CD4-positive, alpha-beta T cell treated with Interferon alpha-2 for 1 hour (primary cell): ENCODE measurements at regions not wholly inside any gene's neighbourhood (a gene's known extent, or its start where the extent isn't known, plus 50 kb on each side); places are given as distances from the start of the nearest gene placed in this dataset.

ENCODE experiments used
- DNase-seq, 2 donors: peaks; one replicate each; pipeline ENCODE4 v3.0.0-alpha.2; 2020 to 2022

DNA sequence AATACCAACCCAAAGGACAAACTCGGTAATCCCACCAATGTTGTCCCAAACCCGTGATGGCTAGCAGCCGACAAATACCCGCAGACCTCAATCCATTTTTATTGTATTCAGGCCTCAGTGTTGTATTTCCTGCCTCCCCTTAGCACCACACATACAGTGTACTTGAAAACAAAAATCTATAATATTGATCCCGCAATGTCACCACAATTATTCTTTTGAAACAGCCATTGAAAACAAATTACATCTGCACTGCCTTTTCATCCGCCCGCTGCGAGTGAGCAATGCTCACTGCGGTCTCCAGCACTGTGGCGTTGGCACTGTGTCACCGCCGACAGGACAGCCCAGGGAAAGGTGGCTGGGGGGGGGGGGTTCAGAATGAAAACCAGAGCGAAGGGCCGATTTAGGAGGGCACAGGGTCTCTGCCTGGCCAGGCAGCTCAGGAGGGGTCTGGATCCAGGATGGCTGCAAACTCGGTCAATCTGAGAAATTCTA lies 385.8 kb upstream of the ZNF507 start:
- DNase-seq: no peak

DNA sequence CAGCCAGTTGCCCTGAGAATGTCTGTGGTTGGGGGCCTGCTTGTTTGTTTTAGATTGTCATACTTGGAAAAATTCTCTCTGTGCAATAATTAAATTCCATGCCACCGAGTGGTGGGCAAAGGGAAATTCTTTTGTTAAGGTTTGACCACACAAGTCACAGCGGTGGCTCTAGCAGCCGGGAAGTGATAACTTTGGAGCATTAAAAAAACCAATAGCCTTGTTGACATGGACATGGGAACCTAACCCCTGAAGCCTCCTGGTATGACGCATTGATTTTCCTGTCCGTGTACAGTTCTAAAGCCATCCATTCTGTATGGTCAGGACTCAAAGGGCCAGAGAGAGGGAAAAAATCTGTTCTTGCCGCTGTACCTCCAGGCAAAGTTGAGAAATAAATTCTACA lies 384.9 kb upstream of the ZNF507 start:
- no peak for DNase-seq

DNA sequence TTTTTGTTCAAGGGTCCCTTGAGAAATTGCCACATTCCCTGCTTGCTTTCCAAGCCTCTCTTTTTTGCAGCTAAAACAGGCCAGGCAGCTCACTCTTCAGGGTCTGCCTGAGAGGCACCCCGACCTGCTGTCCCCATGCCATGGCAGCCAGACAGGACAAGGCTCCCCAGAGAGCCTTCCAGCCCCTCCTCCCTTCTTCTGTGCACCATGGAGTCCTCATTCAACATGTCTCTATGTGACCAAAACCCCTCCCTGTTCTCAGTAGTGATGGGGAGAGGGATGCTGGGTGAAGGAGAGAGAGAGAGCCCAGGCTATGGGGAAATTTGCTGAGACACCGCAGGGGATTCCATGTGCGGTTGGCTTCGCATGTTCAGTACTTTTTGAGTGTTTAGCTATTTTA lies 384.2 kb upstream of the ZNF507 start:
- DNase-seq: no peak

DNA sequence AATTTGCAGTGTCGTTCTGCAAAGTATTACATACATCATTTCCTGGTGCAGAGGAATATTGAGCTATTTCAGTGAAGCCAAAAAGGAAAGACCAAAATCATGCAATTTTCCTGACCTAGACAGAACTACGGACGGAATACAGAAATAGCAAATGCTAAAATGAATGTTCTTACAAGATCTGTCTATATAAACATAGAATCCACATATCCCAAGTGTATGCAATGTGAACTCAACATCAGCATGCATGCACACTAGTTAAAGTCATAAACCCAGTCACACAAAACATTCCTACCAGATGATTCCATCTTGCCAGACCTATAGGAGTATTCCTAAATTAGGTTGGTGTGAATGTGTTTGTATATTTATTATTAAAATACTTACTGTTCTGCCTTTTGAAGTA lies 383.7 kb upstream of the ZNF507 start:
- no peak for DNase-seq

DNA sequence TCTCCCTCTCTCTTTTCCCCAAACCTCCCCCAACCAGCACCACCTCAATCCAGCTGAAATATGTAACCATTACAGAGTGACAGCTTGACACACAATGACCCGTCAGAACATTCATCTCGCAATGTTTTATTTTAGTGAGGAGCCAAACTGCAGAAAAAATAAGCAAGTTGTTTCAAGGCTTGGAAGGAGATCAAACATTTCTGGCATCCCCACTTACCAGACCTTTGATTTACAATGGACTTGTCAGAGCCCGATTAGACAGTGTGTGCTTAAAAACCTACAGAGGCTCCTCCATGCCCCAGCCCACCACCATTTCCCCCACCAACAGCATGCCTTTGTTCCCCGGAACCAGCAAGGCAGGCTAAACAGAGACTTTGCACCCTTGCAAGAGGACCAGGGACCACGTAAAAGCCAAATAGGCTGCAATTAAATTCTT lies 382.8 kb upstream of the ZNF507 start:
- no peak for DNase-seq

DNA sequence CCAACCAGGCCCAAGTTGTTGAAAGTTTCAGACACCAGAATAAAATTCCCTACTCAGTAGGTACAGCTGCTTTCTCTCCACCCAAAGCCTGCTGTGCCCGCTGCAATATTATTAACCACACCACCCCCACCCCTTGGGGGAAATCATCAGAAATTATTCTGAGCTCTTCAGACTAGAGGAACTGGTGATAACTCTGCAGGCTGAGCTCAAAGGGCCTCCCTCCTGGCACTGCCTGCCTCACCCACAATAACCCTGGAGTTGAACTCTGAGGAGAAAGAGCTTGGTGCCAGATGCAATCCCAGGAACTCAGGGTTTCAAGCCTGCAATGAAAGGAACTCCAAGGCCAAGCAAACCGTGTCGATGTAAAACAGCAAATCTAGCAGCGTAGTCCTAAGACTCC lies 381.7 kb upstream of the ZNF507 start:
- no peak for DNase-seq

DNA sequence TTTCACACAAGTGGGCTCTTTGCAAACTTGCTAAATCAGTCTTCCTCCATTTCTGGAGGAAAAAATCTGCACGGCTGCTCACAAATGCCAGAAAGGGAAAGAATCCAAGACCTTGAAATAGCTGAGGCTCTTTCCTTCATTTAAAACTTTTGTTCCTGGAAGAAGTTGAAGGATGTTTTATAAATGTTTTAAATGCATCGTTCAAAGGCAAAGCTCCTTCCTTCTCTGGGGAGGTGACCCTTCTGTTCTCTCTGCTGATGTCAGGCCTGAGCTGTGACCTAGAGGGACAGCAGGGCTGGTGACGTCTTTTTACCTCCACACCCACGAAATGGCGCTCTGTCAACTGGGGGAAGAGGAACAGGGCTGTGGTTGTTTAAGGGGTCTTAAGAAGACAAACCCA lies 376.4 kb upstream of the ZNF507 start:
- no peak for DNase-seq

DNA sequence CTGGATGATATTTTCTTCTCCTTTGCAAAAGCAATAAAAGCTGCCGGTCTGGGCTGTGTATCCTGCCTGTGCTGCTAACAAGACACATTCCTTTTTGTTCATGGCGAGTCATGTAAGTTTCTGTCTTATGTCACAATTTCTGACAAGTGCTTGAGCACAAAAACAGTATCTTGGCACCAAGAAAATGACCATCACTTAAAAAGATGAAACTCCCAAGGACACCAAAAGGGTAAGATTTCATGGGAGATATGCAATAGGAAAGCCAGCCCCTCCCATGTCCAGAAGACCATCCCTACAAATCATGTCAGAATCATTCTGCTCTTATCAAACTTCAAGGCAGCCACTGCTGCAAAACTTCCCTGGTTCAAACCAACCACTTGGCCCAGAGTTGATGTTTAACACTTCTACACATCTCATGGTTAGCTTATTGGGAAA lies 375.4 kb upstream of the ZNF507 start:
- DNase-seq: no peak

DNA sequence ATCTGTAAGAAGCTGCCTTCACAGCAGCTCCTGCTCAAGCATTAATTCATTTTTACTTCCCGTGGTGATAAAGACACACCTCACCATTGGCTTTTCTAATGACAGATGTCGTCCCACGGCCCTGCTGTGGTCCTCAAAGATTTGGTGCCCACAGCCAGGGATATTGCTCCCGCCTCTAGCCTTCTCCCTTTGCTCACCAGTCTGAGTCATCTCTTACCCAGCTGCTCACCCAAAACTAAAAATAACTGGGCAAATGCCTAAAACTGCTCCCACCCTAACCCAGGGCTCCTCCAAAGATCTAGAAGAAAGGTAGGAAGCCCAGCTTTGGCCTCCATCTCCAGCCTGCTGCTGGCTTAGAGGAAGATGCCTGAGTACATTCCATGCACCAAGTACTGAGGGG lies 371.1 kb upstream of the ZNF507 start:
- no peak for DNase-seq

DNA sequence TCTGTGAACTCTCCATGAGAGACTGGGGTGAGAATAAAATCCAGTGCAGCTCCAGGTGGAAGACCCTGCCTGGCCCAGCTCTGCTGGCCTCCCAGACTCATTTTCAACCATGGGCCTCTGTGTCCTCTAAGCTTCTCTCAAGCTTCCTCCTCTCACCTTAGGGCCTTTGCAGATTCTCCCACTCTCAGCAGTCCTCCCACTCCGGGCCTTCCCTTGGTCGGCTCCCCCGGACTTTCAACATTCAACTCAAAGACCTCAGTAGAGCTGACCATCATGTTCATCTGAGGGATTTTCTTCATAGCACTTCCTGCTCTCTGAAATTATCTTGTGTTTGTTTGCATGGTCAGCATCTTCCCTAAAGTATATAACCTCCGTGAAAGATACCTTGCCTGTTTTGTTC lies 370.5 kb upstream of the ZNF507 start:
- no peak for DNase-seq

DNA sequence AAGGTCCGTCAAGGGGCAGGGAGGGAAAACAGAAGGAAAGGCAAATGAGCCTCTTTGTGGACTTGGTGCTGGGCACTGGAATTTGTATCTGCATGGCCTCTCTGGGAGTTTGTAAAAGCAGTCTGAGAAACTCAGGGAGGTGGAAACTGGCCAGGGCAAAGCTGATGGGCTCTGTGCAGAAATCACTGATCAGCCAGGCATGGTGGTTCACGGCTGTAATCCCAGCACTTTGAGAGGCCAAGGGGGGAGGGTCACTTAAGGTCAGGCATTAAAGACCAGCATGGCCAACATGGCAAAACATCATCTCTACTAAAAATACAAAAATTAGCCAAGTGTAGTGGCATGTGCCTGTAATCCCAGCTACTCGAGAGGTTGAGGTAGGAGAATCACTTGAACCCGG lies 369.9 kb upstream of the ZNF507 start:
- no peak for DNase-seq

DNA sequence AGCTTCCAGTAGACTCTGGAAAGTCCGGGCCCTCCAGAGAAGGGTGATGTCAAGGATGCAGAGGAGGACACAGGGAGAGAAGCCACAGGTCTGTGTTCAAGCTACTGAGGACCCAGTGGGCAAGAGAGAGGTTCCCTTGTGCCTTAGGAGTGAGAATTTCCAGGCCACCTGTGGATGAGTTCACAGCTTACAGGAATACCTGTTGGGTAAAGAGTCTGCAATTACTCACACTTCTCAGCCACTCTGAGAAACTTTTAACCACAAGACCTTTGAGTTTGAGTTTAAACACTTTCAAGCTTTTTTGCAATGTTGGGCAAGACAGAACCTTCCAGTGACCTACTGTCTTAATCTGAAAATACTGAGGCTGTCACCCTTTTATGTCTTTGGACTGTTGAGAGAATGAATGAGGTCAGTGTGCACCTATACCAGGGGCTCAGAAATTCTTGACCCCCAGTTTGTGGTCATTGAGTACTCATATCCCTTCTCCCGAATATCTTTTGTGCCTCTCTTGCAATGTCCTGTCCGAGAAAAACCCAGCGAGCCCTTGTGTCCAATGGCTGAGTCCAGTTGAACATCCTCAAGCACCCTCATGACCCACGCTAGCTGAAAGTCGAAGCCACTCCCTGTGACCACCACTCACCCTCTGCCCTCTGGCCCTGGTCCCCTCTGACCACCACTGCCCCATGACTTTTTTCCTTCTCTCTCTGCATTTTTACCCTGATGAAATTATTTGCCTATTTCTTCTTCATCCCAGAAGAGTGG lies 368.5 kb upstream of the ZNF507 start:
- DNase-seq: no peak

DNA sequence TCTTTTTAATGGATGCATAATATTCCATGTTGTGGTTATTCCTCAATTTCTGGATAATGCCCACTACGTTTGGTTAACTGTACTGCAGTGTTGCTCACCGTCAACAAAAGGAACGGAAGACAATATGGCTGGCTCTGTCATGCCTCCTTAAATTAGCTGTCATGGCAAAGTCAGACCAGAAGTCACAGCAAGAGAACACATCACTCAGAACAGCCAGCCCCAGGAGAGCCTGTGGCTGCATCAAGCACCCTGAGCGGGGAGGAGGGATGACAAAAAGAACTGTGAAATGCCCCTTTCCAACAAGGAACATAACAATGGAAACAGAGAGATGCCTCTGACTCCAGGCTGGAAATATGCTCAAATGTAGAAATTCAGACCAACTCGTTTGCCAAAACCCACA lies 366.0 kb upstream of the ZNF507 start:
- no peak for DNase-seq

DNA sequence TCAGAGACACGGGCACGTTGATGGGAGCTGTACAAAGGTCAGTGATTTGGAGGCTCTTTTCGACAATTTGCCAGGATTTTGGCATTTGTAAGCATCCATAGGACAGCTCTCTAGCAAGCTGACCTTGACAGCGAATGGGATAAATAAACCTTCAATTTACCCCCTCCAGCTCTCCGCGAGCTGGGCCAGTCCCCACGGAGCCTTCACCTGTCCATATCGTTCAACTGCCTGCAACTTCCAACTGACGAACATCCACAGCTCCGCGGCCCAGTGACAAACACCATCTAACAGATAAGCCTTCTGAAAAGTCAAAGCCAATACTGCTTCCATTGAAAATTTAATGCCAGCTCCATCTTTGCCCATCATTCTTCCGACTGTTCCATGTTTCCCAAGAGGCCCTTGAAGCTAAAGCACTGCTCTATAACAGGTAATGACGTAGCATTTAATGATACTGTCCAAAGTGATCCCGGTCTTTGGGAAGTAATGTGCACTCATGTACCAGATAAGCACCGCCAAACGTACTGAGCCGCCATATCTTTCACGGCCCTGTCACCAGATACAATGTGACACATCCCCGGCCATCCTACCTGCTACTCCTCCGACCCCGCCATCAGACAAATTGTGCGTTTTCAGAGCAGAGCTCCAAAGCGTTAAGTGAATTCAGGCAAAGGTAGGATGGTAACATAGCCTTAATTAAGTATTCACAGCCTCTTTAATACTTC lies 365.3 kb upstream of the ZNF507 start:
- no peak for DNase-seq

DNA sequence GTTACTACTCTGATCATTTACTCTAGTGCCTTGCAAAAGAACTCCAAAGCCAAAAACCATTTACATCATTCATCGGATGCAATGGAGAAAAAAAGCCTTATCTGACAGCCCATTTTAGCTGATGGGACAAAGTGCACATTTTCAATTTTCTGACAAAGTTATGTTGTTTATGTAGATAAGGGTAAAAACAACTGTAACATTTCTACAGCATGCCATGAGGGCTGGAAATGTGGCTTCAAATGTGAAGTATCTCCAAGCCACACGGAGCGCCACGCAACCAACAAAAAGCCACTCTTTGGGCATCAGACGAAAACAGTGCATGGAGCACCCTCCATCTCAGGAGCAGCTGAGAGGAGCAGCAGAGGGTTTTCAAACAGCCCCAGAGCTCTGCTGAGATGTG lies 364.6 kb upstream of the ZNF507 start:
- no peak for DNase-seq

DNA sequence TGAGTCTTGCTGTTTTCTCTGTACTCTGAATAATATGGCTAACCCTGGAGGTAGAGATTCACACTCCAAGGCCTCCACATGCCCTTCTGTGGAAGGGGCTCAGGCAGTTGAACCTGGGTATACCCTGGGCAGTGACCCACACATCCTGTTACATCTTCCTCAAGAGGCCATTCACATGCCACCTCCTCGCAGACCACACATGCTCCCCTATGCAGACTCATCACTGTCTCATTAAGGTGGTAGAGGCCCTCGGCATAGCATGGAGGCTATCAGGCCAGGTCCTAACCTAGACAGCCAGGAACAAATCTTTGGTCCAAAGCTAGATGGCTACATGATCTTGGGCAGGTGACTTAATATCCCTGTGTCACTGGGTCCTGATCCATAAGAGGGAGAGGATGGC lies 363.9 kb upstream of the ZNF507 start:
- no peak for DNase-seq

DNA sequence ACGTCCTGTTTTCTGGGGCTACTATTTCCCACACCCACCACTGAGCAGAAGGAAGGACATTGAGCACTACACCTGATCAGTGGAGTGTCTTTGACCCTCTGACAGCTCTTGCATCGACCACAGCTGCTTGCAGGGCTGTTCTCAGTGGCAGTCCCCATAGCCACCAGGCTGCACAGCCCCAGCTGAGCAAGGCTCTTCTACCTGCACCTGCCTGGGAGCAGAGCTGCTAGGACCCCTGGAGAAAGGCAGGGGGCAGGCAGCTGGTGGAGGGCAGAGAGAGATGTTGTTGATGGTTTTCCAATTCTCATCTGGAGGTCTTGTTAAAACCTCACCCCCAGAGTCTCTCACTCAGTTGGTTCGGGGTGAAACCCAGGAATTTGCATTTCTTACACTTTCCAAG lies 361.8 kb upstream of the ZNF507 start:
- DNase-seq: no peak

DNA sequence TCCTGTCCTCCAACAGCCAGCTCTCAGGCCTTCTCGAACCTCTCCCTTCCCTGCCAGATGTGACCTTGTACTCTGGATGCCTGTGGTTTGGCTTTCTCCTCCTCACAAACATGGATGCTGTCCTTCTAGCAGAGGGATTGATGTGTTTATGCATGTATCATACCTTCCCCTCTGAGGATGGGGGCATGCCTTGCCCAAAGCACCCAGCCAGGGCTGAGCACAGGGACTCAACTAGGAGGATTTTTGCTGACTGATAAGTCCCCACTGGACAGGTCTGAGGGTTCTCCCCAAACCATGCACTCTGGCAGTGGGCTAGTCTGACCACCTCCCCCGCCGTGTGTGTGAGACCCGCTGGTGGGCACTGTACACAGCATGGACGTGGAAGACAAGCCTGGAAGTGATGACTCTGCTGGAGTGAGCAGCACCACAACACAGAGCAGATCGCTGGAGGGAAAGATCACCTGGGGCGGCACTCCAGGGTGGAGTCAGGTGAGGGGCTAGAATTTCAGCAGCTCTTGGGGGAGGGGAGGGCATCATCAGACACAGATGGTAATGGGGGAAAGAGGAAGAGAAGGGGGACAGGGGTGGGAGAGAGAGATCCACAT lies 360.3 kb upstream of the ZNF507 start:
- DNase-seq: no peak

DNA sequence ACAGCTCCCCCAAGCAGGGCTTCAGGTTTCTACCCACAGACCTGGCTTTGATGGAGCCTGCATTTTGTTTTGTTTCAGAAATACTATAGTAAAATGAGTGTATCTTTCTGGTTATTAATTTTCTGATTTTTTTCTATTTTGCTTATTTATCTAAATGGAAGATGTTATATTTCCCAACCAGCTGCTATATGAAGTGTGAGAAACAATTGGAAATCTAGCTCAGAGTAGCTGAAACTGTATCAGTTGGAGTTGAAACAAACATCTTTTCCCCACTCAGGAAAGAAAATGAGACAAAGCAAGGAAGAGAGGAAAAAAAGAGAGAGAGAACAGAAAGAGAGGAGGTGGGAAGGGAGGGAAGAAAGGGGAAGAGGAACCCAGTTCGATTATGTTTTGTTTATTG lies 358.5 kb upstream of the ZNF507 start:
- DNase-seq: no peak

DNA sequence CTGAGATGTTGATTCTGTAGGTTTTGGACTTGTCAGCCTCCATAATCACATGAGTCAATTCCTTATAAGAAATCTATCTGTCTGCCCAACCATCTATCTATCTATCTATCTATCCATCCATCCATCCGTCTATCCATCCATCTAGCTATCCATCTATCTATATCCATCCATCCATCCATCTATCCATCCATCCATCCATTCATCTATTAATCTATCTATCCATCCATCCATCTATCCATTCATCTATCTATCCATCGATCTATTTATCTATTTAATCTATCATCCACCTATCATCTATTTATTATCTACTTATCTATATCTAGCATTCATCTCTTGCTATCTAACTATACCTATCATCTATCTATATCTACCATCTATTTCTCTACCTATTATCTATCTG lies 357.2 kb upstream of the ZNF507 start:
- DNase-seq: no peak

DNA sequence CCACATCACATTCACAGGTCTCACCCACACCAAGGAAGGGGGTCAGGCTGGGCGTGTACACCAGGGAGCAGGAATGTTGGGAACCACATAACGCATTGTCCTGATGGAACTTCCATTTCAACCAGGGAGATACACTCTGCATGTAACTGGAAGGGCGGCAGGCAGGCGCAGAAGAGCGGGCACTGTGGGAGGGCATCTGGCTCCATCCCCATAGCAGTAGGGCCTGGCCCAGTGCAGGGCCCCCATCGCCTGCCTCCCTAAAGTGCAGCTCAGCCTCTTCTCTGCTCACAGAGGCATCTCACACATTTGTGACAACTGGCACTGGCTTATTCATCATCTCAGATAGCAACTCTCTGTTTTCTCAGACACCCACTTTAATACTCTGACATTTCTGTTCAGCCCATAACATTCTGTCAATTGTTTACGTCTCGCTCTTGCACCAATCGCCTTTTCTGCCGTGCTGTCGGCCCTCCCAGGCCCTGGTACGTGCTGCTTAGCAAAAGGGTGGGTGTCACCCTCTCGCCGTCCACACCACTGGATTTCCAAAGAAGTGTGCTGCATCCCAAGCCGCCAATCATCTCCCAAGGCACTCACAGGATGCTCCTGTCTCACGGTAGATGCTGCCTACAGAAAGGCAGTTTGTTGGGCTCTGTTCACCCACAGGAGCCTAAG lies 353.3 kb upstream of the ZNF507 start:
- no peak for DNase-seq

DNA sequence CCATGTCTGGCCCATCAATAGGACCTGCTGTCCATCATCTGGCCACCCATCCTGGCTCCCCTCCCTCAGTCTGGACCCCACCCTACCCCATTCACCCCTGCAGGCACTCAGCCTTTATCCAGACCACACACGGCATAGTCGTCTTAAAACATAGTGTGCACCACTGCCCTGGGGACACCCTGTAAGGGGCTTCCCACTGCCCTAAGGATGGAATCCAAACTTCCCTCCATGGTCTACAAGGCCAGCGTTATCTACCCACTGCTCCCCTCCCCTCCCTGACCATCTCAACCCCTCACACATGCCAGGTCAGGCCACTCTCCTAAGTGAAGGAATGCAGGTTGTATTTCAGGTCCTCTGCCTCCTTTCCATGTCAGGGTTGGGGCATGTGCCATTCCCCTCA lies 352.7 kb upstream of the ZNF507 start:
- no peak for DNase-seq

DNA sequence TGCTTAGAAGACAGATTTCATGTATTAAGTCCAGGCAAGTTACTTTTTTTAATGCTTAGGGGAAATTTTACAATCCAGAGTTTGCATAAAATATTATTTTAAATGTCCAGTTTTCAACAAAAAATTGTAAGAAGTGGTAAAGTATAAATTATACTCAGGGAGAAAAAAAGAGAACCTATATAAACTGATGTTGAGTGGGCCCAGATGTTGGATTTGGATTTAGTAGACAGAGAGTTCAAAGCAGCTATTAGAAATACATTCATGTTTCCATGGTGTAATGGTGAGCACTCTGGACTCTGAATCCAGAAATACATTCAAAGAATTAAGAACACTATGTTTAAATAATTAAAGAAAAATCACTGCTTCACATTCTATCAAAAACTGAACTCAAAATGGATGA lies 349.9 kb upstream of the ZNF507 start:
- no peak for DNase-seq

DNA sequence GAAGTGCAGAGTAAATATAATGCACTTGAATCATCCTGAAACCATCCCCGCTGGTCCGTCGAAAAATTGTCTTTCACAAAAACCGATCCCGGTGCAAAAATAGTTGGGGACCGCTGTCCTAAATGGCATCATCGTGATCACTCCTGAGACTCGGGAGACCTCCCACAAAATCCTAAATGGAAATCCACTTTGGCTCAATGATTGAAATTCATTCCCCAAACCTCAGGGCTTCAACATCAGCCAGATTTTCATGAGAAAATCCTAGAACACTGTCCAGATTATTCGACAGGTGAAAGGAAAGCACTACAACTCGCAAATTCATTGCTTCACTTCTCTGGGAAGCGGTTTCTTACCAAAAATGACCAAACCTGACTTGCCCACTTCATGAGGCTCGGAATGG lies 335.3 kb upstream of the ZNF507 start:
- no peak for DNase-seq
